ENCODE measurements at regions not wholly inside any gene's neighbourhood (a gene's known extent, or its start where the extent isn't known, plus 50 kb on each side); places are given as distances from the start of the nearest gene placed in this dataset.

GRCh38 chr10:91335147-91335546, 75.0 kb upstream of the HECTD2 start:
- no peak overlapping the region for H3K4me2 ChIP-seq (ENCODE audit: low read length)
- no peak overlapping the region for H3K4me3 ChIP-seq (ENCODE audit: low read length)
- intact Hi-C loops (cut with micrococcal nuclease), result no loop called here
- ChIA-PET POLR2A (ENCODE audit: unreplicated experiment) (no interaction called here), CTCF (no interaction called here)
- DNase-seq (no peak), ATAC-seq (no peak)
- H3F3A ChIP-seq (ENCODE audit: low read length, unreplicated experiment), result no peaks in the 10 kb centered on the region
- no peaks in the 10 kb centered on the region for H3K36me3 ChIP-seq (ENCODE audit: low read depth, low read length)
- H4K20me1 ChIP-seq (ENCODE audit: low read length), result no peaks in the 10 kb centered on the region
- no peaks in the 10 kb centered on the region for H3K79me2 ChIP-seq (ENCODE audit: low read length)
- H3K9ac ChIP-seq (ENCODE audit: low read length), result no peak overlapping the region
- no peak overlapping the region for H3K27ac ChIP-seq (ENCODE audit: low read length)
- no TSS peak for BruUV-seq (replicated peaks)
- TF ChIP-seq CTCF (conservative IDR thresholded peaks at IDR 0.05; ENCODE audit: low read depth, low read length), result no peak
- TF ChIP-seq EZH2phosphoT487 (IDR thresholded peaks at IDR 0.05; ENCODE audit: borderline replicate concordance, low read length), result no peak
- no peak for TF ChIP-seq EZH2 (IDR thresholded peaks at IDR 0.05; ENCODE audit: low read length, unreplicated experiment)
- H3K4me1 ChIP-seq (ENCODE audit: insufficient read depth, low read length), result peaks cover 1% of the 10 kb centered on the region; the same call in 1 of the 2 replicates
- no peaks in the 10 kb centered on the region for H3K9me3 ChIP-seq (ENCODE audit: low read length)
- H3K27me3 ChIP-seq (ENCODE audit: low read length), result no peaks in the 10 kb centered on the region
- no peaks in the 10 kb centered on the region for H3K9me2 ChIP-seq (replicated peaks; ENCODE audit: low read length)
- H2AFZ ChIP-seq (ENCODE audit: low read length), result no peak overlapping the region

- Histone ChIP-seq H3F3A (ENCODE audit: low read length, unreplicated experiment) (no peaks in the 10 kb centered on the region), H3K4me3 (ENCODE audit: low read length) (no peak overlapping the region), H3K4me1 (ENCODE audit: insufficient read depth, low read length) (peaks cover 16% of the 10 kb centered on the region), H4K20me1 (ENCODE audit: low read length) (no peaks in the 10 kb centered on the region), H3K9ac (ENCODE audit: low read length) (no peak overlapping the region), H3K79me2 (ENCODE audit: low read length) (no peaks in the 10 kb centered on the region), H3K27me3 (ENCODE audit: low read length) (no peaks in the 10 kb centered on the region), H3K9me3 (ENCODE audit: low read length) (no peaks in the 10 kb centered on the region), H3K4me2 (ENCODE audit: low read length) (no peak overlapping the region), H3K27ac (ENCODE audit: low read length) (no peak overlapping the region), H3K9me2 (replicated peaks; ENCODE audit: low read length) (no peaks in the 10 kb centered on the region), H2AFZ (ENCODE audit: low read length) (no peak overlapping the region), H3K36me3 (ENCODE audit: low read depth, low read length) (no peaks in the 10 kb centered on the region)
- ATAC-seq (no peak), DNase-seq (no peak)
- TF ChIP-seq EZH2phosphoT487 (IDR thresholded peaks at IDR 0.05; ENCODE audit: borderline replicate concordance, low read length), result no peak
- no peak for TF ChIP-seq CTCF (conservative IDR thresholded peaks at IDR 0.05; ENCODE audit: low read depth, low read length)
- TF ChIP-seq EZH2 (IDR thresholded peaks at IDR 0.05; ENCODE audit: low read length, unreplicated experiment), result no peak
- no TSS peak for BruUV-seq (replicated peaks)
- ChIA-PET POLR2A (ENCODE audit: unreplicated experiment) (no interaction called here), CTCF (no interaction called here)
- intact Hi-C loops (cut with micrococcal nuclease), result no loop called here
These were observed 70.4 kb upstream of the HECTD2 start for GRCh38 chr10:91339729-91340128.

GRCh38 chr10:91340613-91341362, 69.4 kb upstream of the HECTD2 start:
- DNase-seq (peak; percentile 67), ATAC-seq (peak; percentile 89)
- Histone ChIP-seq H3K36me3 (ENCODE audit: low read depth, low read length) (no peaks in the 10 kb centered on the region), H3K27ac (ENCODE audit: low read length) (0 out of 2 replicates have a peak overlapping the region, but pooled peaks have one; percentile 26), H4K20me1 (ENCODE audit: low read length) (no peaks in the 10 kb centered on the region), H2AFZ (ENCODE audit: low read length) (no peak overlapping the region), H3K9ac (ENCODE audit: low read length) (no peak overlapping the region), H3F3A (ENCODE audit: low read length, unreplicated experiment) (no peaks in the 10 kb centered on the region), H3K4me1 (ENCODE audit: insufficient read depth, low read length) (peaks cover 16% of the 10 kb centered on the region), H3K4me3 (ENCODE audit: low read length) (no peak overlapping the region), H3K9me2 (replicated peaks; ENCODE audit: low read length) (no peaks in the 10 kb centered on the region), H3K9me3 (ENCODE audit: low read length) (no peaks in the 10 kb centered on the region), H3K79me2 (ENCODE audit: low read length) (no peaks in the 10 kb centered on the region), H3K27me3 (ENCODE audit: low read length) (no peaks in the 10 kb centered on the region), H3K4me2 (ENCODE audit: low read length) (no peak overlapping the region; the same call in 1 of the 2 replicates)
- CTCF ChIA-PET, result no interaction called here
- POLR2A ChIA-PET (ENCODE audit: unreplicated experiment), result no interaction called here
- no peak for TF ChIP-seq CTCF (conservative IDR thresholded peaks at IDR 0.05; ENCODE audit: low read depth, low read length)
- TF ChIP-seq EZH2phosphoT487 (IDR thresholded peaks at IDR 0.05; ENCODE audit: borderline replicate concordance, low read length), result no peak
- no peak for TF ChIP-seq EZH2 (IDR thresholded peaks at IDR 0.05; ENCODE audit: low read length, unreplicated experiment)
- BruUV-seq (replicated peaks), result no TSS peak
- intact Hi-C loops (cut with micrococcal nuclease), result loop anchor here (1.0 kb wide), 1 partner anchor 40 kb away; no protein-coding TSS in a partner anchor

Measured in PC-3 (cell line).